ENCODE measurements at regions not wholly inside any gene's neighbourhood (a gene's known extent, or its start where the extent isn't known, plus 50 kb on each side); places are given as distances from the start of the nearest gene placed in this dataset.
"Not testable (repeated sequence)": the region's sequence is repeated elsewhere in the genome, so short reads cannot be mapped to it uniquely, and the experiment has no call there.

- DNase-seq, result not testable (repeated sequence)
Observed at GRCh38 chr5:56628616-56629015, 186.7 kb upstream of the MAP3K1 start.

GRCh38 chr5:56625541-56625940 lies 189.8 kb upstream of the MAP3K1 start:
- no peak for DNase-seq

GRCh38 chr5:56624751-56625150 lies 190.6 kb upstream of the MAP3K1 start:
- DNase-seq, result no peak

GRCh38 chr5:56622141-56622540 lies 193.2 kb upstream of the MAP3K1 start:
- DNase-seq, result no peak

- no peak for DNase-seq
Observed at GRCh38 chr5:56620903-56621677, 194.3 kb upstream of the MAP3K1 start.

GRCh38 chr5:56617998-56618397 lies 197.4 kb upstream of the MAP3K1 start:
- DNase-seq, result no peak

- no peak for DNase-seq
Observed at GRCh38 chr5:56616454-56617160, 198.7 kb upstream of the MAP3K1 start.

- DNase-seq, result no peak
Observed at GRCh38 chr5:56615361-56616153, 199.8 kb upstream of the MAP3K1 start.

- no peak for DNase-seq
Observed at GRCh38 chr5:56612759-56613158, 202.6 kb upstream of the MAP3K1 start.

GRCh38 chr5:56612353-56612752 lies 203.0 kb upstream of the MAP3K1 start:
- no peak for DNase-seq

- no peak for DNase-seq
Observed at GRCh38 chr5:56610093-56610698, 205.2 kb upstream of the MAP3K1 start.

GRCh38 chr5:56608217-56608925 lies 207.0 kb upstream of the MAP3K1 start:
- DNase-seq, result peak in 5 of 56 donors; percentile 2 to 11 (median 5)

- DNase-seq, result no peak
Observed at GRCh38 chr5:56607551-56607950, 207.8 kb upstream of the MAP3K1 start.

GRCh38 chr5:56607074-56607473 lies 208.3 kb upstream of the MAP3K1 start:
- no peak for DNase-seq

- no peak for DNase-seq
Observed at GRCh38 chr5:56606192-56606591, 209.2 kb upstream of the MAP3K1 start.

- DNase-seq, result no peak
Observed at GRCh38 chr5:56605231-56605630, 210.1 kb upstream of the MAP3K1 start.

- DNase-seq, result no peak
Observed at GRCh38 chr5:56601641-56602071, 213.7 kb upstream of the MAP3K1 start.

- no peak for DNase-seq
Observed at GRCh38 chr5:56598941-56599340, 216.4 kb upstream of the MAP3K1 start.

GRCh38 chr5:56596155-56596554 lies 219.2 kb upstream of the MAP3K1 start:
- DNase-seq, result no peak

GRCh38 chr5:56595566-56595965 lies 219.8 kb upstream of the MAP3K1 start:
- no peak for DNase-seq

- DNase-seq, result no peak
Observed at GRCh38 chr5:56594792-56595191, 220.6 kb upstream of the MAP3K1 start.
